Activated CD4-positive, alpha-beta T cell treated with anti-CD3 and anti-CD28 coated beads, Interleukin-2, amount 10 ng/mL, durations not matched to agents 24 days and 14 days (primary cell): ENCODE measurements at regions not wholly inside any gene's neighbourhood (a gene's known extent, or its start where the extent isn't known, plus 50 kb on each side); places are given as distances from the start of the nearest gene placed in this dataset.

Experiments used
- DNase-seq: peaks from one replicate; pipeline ENCODE4 v3.0.0; 2022
- H3K27ac Mint-ChIP-seq: one replicate; pipeline ENCODE4 v1.8.0; 2022; ENCODE audit warnings: mild to moderate bottlenecking, mixed read lengths
- H3K27me3 Mint-ChIP-seq: one replicate; pipeline ENCODE4 v1.8.0; 2022; ENCODE audit warnings: mixed read lengths
- H3K36me3 Mint-ChIP-seq: one replicate; pipeline ENCODE4 v1.8.0; 2022; ENCODE audit warnings: low read depth, mild to moderate bottlenecking, mixed read lengths
- H3K4me1 Mint-ChIP-seq: one replicate; pipeline ENCODE4 v1.8.0; 2021; ENCODE audit warnings: mixed read lengths
- H3K4me3 Mint-ChIP-seq: one replicate; pipeline ENCODE4 v1.8.0; 2022; ENCODE audit warnings: mild to moderate bottlenecking, moderate library complexity, mixed read lengths
- H3K9me3 Mint-ChIP-seq: one replicate; pipeline ENCODE4 v1.8.0; 2021; ENCODE audit warnings: mixed read lengths
- intact Hi-C: fragments of 100-400 bp; cut with micrococcal nuclease; formaldehyde crosslinking; loops from one replicate; pipeline ENCODE4 v1.15.1; 2023

GRCh38 chr2:103823847-103824246 is 1030.1 kb upstream of the POU3F3 start:
- Mint-ChIP-seq H3K4me3 (no peak overlapping the region), H3K9me3 (peaks cover 7% of the 10 kb centered on the region), H3K4me1 (no peaks in the 10 kb centered on the region), H3K27me3 (no peaks in the 10 kb centered on the region), H3K36me3 (no peaks in the 10 kb centered on the region), H3K27ac (no peak overlapping the region)
- DNase-seq: no peak
- intact Hi-C loops: no loop called here

- no peak for DNase-seq
- no peaks in the 10 kb centered on the region for H3K27me3 Mint-ChIP-seq
- no peak overlapping the region for H3K4me3 Mint-ChIP-seq
- no peak overlapping the region for H3K27ac Mint-ChIP-seq
- intact Hi-C loops: no loop called here
- H3K9me3 Mint-ChIP-seq: no peaks in the 10 kb centered on the region
- no peaks in the 10 kb centered on the region for H3K36me3 Mint-ChIP-seq
- no peaks in the 10 kb centered on the region for H3K4me1 Mint-ChIP-seq
These were observed 1006.6 kb upstream of the POU3F3 start for GRCh38 chr2:103847276-103847675.

DNA sequence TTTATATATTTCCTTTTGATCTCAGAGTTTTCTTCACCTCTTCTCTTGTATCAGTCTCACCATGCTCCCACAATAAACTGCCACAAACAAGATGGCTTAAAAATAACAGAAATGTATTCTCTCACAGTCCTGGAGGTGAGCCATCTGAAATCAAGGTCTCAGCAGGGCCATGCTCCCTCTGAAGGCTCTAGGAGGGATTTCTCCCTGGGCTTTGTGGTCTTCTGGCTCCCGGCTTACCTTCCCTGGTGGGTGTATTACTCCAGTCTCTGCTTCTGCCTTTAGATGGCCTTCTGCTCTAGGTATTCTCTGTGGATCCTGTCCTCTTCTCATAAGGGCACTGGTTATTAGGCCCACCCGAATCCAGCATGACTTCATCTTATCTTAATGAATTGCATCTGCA is 994.7 kb upstream of the POU3F3 start:
- Mint-ChIP-seq H3K36me3 (no peaks in the 10 kb centered on the region), H3K9me3 (no peaks in the 10 kb centered on the region), H3K27ac (no peak overlapping the region), H3K4me1 (no peaks in the 10 kb centered on the region), H3K27me3 (no peaks in the 10 kb centered on the region), H3K4me3 (no peak overlapping the region)
- intact Hi-C loops: no loop called here
- DNase-seq: no peak

DNA sequence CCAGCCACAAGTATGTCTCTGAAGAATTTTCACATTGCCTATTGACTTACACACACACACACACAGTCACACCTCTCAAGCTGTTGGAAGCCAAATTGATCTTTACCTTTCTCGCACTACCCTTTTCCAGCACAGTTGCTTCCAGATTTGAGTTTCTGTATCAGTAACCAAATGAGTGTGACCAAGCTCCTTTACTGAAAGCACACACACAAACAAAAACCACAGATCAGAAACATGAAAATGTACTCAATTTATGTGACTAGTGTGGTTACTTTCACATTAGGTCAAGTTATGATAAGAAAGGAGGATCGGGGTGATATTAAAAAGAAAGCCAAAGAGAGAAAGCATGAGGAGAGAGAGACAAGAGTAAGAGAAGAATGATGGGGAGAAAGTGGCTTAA is 993.9 kb upstream of the POU3F3 start:
- intact Hi-C loops: no loop called here
- H3K4me3 Mint-ChIP-seq: no peak overlapping the region
- H3K4me1 Mint-ChIP-seq: no peaks in the 10 kb centered on the region
- H3K27me3 Mint-ChIP-seq: no peaks in the 10 kb centered on the region
- H3K36me3 Mint-ChIP-seq: no peaks in the 10 kb centered on the region
- H3K27ac Mint-ChIP-seq: no peak overlapping the region
- no peak for DNase-seq
- no peaks in the 10 kb centered on the region for H3K9me3 Mint-ChIP-seq

- Mint-ChIP-seq H3K36me3 (no peaks in the 10 kb centered on the region), H3K27ac (no peak overlapping the region), H3K4me3 (no peak overlapping the region), H3K27me3 (no peaks in the 10 kb centered on the region), H3K9me3 (no peaks in the 10 kb centered on the region), H3K4me1 (no peaks in the 10 kb centered on the region)
- intact Hi-C loops: no loop called here
- DNase-seq: no peak
These were observed 985.5 kb upstream of the POU3F3 start for GRCh38 chr2:103868396-103868795.

GRCh38 chr2:103873716-103874351 is 980.1 kb upstream of the POU3F3 start:
- H3K27me3 Mint-ChIP-seq: no peaks in the 10 kb centered on the region
- H3K9me3 Mint-ChIP-seq: no peaks in the 10 kb centered on the region
- H3K4me3 Mint-ChIP-seq: no peak overlapping the region
- no peaks in the 10 kb centered on the region for H3K4me1 Mint-ChIP-seq
- H3K36me3 Mint-ChIP-seq: no peaks in the 10 kb centered on the region
- DNase-seq: no peak
- H3K27ac Mint-ChIP-seq: no peak overlapping the region
- intact Hi-C loops: no loop called here

GRCh38 chr2:103875131-103875530 is 978.8 kb upstream of the POU3F3 start:
- intact Hi-C loops: no loop called here
- H3K36me3 Mint-ChIP-seq: no peaks in the 10 kb centered on the region
- H3K27me3 Mint-ChIP-seq: no peaks in the 10 kb centered on the region
- no peak overlapping the region for H3K27ac Mint-ChIP-seq
- no peak for DNase-seq
- H3K9me3 Mint-ChIP-seq: no peaks in the 10 kb centered on the region
- H3K4me3 Mint-ChIP-seq: no peak overlapping the region
- H3K4me1 Mint-ChIP-seq: no peaks in the 10 kb centered on the region

GRCh38 chr2:103875531-103875930 is 978.4 kb upstream of the POU3F3 start:
- intact Hi-C loops: no loop called here
- Mint-ChIP-seq H3K27ac (no peak overlapping the region), H3K36me3 (no peaks in the 10 kb centered on the region), H3K4me1 (no peaks in the 10 kb centered on the region), H3K9me3 (no peaks in the 10 kb centered on the region), H3K27me3 (no peaks in the 10 kb centered on the region), H3K4me3 (no peak overlapping the region)
- no peak for DNase-seq

- no peaks in the 10 kb centered on the region for H3K4me1 Mint-ChIP-seq
- no peaks in the 10 kb centered on the region for H3K27me3 Mint-ChIP-seq
- no peak overlapping the region for H3K4me3 Mint-ChIP-seq
- H3K27ac Mint-ChIP-seq: no peak overlapping the region
- no peak for DNase-seq
- H3K36me3 Mint-ChIP-seq: no peaks in the 10 kb centered on the region
- no peaks in the 10 kb centered on the region for H3K9me3 Mint-ChIP-seq
- intact Hi-C loops: no loop called here
These were observed 977.3 kb upstream of the POU3F3 start for GRCh38 chr2:103876611-103877010.

GRCh38 chr2:103879101-103879500 is 974.8 kb upstream of the POU3F3 start:
- no peak overlapping the region for H3K27ac Mint-ChIP-seq

DNA sequence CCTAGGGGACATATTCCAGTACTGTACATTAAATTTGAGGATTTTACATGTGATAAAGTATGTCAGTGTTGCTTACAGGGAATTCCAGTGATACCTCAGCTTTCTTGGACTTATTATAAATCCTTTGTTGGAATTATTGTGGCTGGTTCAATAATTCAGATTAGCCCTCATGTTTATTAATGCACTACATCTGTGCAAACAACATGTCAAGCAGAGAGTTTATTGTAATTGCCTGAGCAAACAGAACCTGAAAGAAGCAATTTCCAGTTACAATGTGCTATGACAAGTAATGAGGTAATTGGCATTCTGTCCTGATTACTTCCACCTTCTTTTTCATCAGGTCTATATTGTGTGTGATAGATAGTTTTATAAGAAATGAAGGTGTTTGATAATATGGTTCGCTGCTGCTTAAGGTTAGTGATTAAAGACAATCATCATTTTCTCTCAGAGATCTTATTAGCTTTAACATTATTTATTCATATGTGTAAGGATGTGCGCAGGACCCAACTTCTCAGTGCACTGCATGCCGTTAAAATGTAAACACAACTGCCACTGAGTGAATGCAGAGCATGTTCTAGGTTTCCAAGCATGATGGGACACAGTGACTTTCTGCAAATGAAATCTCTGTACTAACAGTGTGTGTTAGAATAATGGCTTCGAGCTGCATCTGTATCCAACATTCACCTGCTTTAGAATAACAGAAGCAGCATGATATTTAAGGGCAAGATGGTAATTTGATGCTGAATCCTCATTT is 973.7 kb upstream of the POU3F3 start:
- no peak for DNase-seq
- H3K27ac Mint-ChIP-seq: no peak overlapping the region

More at GRCh38 chr2:103879101-103879500, 974.8 kb upstream of the POU3F3 start:
- Mint-ChIP-seq H3K4me3 (no peak overlapping the region), H3K4me1 (no peaks in the 10 kb centered on the region), H3K36me3 (no peaks in the 10 kb centered on the region), H3K27me3 (no peaks in the 10 kb centered on the region), H3K9me3 (no peaks in the 10 kb centered on the region)
- no peak for DNase-seq
- intact Hi-C loops: no loop called here

DNA sequence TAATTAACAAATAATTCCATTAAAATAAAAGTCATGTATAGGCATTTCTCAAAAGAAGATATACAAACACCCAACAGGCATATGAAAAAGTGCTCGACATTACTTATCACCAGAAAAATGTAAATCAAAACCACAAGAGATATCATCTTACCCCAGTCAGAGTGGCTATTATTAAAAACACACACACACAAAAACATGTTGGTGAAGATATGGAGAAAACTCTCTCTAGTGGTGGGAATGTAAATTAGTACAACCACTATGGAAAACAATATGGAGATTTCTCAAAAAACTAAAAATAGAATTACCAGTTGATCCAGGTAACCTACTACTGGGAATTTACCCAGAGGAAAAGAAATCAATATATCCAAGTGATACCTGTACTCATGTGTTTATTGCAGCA is 966.3 kb upstream of the POU3F3 start:
- intact Hi-C loops: no loop called here
- Mint-ChIP-seq H3K36me3 (no peaks in the 10 kb centered on the region), H3K4me3 (no peak overlapping the region), H3K4me1 (no peaks in the 10 kb centered on the region), H3K27me3 (no peaks in the 10 kb centered on the region), H3K27ac (no peak overlapping the region), H3K9me3 (no peaks in the 10 kb centered on the region)
- no peak for DNase-seq

More for the DNA sequence above, 973.7 kb upstream of the POU3F3 start:
- Mint-ChIP-seq H3K9me3 (no peaks in the 10 kb centered on the region), H3K27me3 (no peaks in the 10 kb centered on the region), H3K36me3 (no peaks in the 10 kb centered on the region), H3K4me3 (no peak overlapping the region), H3K4me1 (no peaks in the 10 kb centered on the region)
- intact Hi-C loops: no loop called here

GRCh38 chr2:103896182-103896581 is 957.7 kb upstream of the POU3F3 start:
- intact Hi-C loops: no loop called here
- Mint-ChIP-seq H3K9me3 (no peaks in the 10 kb centered on the region), H3K4me3 (no peak overlapping the region), H3K36me3 (no peaks in the 10 kb centered on the region), H3K27me3 (no peaks in the 10 kb centered on the region), H3K4me1 (no peaks in the 10 kb centered on the region), H3K27ac (no peak overlapping the region)
- no peak for DNase-seq

GRCh38 chr2:103898561-103898960 is 955.4 kb upstream of the POU3F3 start:
- DNase-seq: no peak
- no peaks in the 10 kb centered on the region for H3K9me3 Mint-ChIP-seq
- intact Hi-C loops: no loop called here
- no peak overlapping the region for H3K4me3 Mint-ChIP-seq
- H3K27ac Mint-ChIP-seq: no peak overlapping the region
- H3K27me3 Mint-ChIP-seq: no peaks in the 10 kb centered on the region
- H3K4me1 Mint-ChIP-seq: no peaks in the 10 kb centered on the region
- no peaks in the 10 kb centered on the region for H3K36me3 Mint-ChIP-seq

DNA sequence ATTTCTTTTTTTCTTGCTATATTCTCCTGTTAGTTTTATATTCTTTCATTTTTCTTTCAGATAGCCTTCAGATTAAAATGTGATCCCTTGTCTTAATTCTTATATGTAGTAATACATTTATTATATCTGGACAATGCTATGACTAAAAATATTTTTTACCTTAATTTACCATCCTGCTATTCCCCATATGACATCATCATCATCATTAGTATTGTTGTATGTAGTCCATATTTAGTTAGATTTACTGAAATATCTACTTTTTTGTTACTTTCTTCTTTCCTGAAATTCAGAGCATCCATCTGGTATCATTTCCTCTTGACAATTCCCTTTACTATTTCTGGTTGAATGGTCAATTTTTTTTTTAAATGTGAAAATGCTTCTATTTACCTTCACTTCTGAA is 951.6 kb upstream of the POU3F3 start:
- Mint-ChIP-seq H3K27ac (no peak overlapping the region), H3K9me3 (no peaks in the 10 kb centered on the region), H3K4me1 (no peaks in the 10 kb centered on the region), H3K36me3 (no peaks in the 10 kb centered on the region), H3K4me3 (no peak overlapping the region), H3K27me3 (no peaks in the 10 kb centered on the region)
- DNase-seq: no peak
- intact Hi-C loops: no loop called here
